HG03460 (cell line): ENCODE measurements at regions not wholly inside any gene's neighbourhood (a gene's known extent, or its start where the extent isn't known, plus 50 kb on each side); places are given as distances from the start of the nearest gene placed in this dataset.
"Not testable (repeated sequence)": the region's sequence is repeated elsewhere in the genome, so short reads cannot be mapped to it uniquely, and the experiment has no call there.

Source experiments
- ATAC-seq: cut with Tn5 transposase; IDR thresholded peaks from one replicate; pipeline ENCODE4 v1.9.1; 2021; ENCODE audit not compliant: unreplicated experiment

GRCh38 chr7:47092336-47092735, 489.6 kb downstream of the TNS3 start:
- ATAC-seq = no peak

GRCh38 chr7:47091141-47091540, 490.8 kb downstream of the TNS3 start:
- ATAC-seq = no peak

GRCh38 chr7:47089461-47089860, 492.4 kb downstream of the TNS3 start:
- ATAC-seq = no peak

- ATAC-seq = no peak
Observed at GRCh38 chr7:47089068-47089417, 492.9 kb downstream of the TNS3 start.

- ATAC-seq = no peak
Observed at GRCh38 chr7:47088329-47089067, 493.4 kb downstream of the TNS3 start.

GRCh38 chr7:47087866-47088265, 494.0 kb downstream of the TNS3 start:
- ATAC-seq = no peak

GRCh38 chr7:47085491-47086275, 496.2 kb downstream of the TNS3 start:
- ATAC-seq = no peak

- ATAC-seq = no peak
Observed at GRCh38 chr7:47083476-47084250, 498.2 kb downstream of the TNS3 start.

GRCh38 chr7:47080816-47081215, 501.1 kb downstream of the TNS3 start:
- no peak for ATAC-seq

GRCh38 chr7:47078241-47078640, 503.7 kb downstream of the TNS3 start:
- no peak for ATAC-seq

GRCh38 chr7:47074702-47075153, 507.2 kb downstream of the TNS3 start:
- ATAC-seq = no peak

- no peak for ATAC-seq
Observed at GRCh38 chr7:47073284-47073683, 508.6 kb downstream of the TNS3 start.

- ATAC-seq = no peak
Observed at GRCh38 chr7:47071866-47072265, 510.0 kb downstream of the TNS3 start.

- ATAC-seq = no peak
Observed at GRCh38 chr7:47069385-47070076, 512.4 kb downstream of the TNS3 start.

- no peak for ATAC-seq
Observed at GRCh38 chr7:47066976-47067614, 514.8 kb downstream of the TNS3 start.

GRCh38 chr7:47056731-47057130, 525.2 kb downstream of the TNS3 start:
- ATAC-seq = no peak

GRCh38 chr7:47052541-47053208, 529.2 kb downstream of the TNS3 start:
- ATAC-seq = not testable (repeated sequence)

GRCh38 chr7:47049234-47049774, 532.6 kb downstream of the TNS3 start:
- ATAC-seq = no peak

GRCh38 chr7:47047384-47047783, 534.5 kb downstream of the TNS3 start:
- no peak for ATAC-seq

GRCh38 chr7:47046949-47047348, 535.0 kb downstream of the TNS3 start:
- ATAC-seq = no peak
